ENCODE measurements at regions not wholly inside any gene's neighbourhood (a gene's known extent, or its start where the extent isn't known, plus 50 kb on each side); places are given as distances from the start of the nearest gene placed in this dataset.

DNA sequence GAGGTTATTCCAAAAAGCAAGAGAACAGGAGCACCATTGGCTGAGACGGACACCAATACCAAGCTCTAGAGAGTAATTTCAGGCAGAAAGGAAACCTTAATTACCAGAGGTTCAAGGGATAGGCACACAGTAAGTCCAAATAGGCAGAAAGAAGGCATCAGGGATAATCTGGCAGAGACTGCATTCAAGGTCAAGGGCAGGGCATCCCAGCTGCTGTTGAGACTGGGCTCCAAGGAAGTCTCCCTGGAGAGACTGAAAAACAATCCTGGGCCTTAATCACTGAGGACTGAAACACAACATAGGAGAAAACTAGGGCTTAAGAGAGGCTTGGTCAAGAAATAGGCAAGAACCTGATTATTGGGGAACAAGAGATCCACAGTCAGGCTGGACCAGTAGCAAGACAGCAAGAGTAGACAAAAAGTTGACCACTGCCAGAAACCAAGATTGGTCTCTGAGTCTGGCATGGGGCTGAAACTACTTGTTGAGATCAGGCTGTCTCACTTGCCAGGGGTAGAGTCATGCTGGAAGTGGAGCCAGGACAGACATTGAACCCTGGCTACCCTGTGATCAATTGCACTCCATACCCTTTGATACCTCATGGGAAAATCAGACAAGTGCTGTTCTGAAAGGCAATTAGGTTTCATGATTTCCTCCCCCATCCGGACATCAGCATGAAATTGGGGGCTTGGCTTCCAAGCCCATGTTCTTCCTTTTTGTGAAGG lies 193.2 kb upstream of the TNP1 start:
- TF ChIP-seq ZFX (IDR thresholded peaks at IDR 0.05; ENCODE audit: borderline replicate concordance), result no peak
- no peak for TF ChIP-seq CTCF (IDR thresholded peaks at IDR 0.05)

DNA sequence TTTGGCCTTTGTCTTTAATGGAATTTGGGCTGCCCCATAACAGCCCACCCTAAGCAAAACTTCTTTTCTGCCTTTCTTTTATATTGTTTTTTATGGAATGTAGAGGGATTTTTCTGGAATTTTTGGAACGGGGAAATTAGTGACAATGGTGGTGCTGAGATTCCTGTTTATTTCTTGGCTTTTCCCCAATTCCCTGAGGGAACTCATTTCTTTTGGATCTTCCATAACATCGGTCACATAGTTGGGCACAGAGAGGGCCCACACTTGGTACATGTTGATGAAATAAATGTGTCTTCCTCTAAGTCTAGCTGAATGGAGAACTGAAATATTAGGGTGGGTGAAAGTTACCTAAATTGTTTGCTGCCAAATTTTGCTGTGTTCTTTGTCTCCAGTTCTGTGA lies 191.6 kb upstream of the TNP1 start:
- TF ChIP-seq ZFX (IDR thresholded peaks at IDR 0.05; ENCODE audit: borderline replicate concordance) (no peak), CTCF (IDR thresholded peaks at IDR 0.05) (no peak)
- H3K27ac ChIP-seq, result no peak overlapping the region

More for the DNA sequence above, 193.2 kb upstream of the TNP1 start:
- H3K27ac ChIP-seq, result no peak overlapping the region

DNA sequence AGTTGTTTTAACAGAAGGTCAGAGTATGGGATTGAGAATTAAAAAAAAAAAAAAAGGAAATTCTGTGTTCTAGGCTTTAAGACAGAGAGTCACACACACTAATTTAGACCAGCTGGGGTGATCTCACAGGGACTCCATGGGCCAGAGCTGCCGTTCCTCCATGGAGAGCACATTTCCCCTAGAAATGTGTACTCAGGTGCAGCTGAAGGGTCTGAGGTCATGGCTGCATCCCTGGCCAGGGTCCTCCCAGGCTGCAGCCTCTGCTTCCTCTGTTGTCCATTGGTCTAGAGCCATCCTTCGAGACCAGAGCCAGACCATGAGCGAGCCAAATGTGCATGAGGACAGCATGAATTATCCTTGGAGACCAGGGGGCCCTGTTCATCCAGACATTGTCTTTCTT lies 190.1 kb upstream of the TNP1 start:
- no peak for TF ChIP-seq ZFX (IDR thresholded peaks at IDR 0.05; ENCODE audit: borderline replicate concordance)
- no peak for TF ChIP-seq CTCF (IDR thresholded peaks at IDR 0.05)
- H3K27ac ChIP-seq, result no peak overlapping the region

GRCh38 chr2:217049422-217049821 lies 189.6 kb upstream of the TNP1 start:
- TF ChIP-seq CTCF (IDR thresholded peaks at IDR 0.05), result no peak
- no peak for TF ChIP-seq ZFX (IDR thresholded peaks at IDR 0.05; ENCODE audit: borderline replicate concordance)
- H3K27ac ChIP-seq, result no peak overlapping the region

GRCh38 chr2:217048730-217049129 lies 188.9 kb upstream of the TNP1 start:
- TF ChIP-seq CTCF (IDR thresholded peaks at IDR 0.05) (no peak), ZFX (IDR thresholded peaks at IDR 0.05; ENCODE audit: borderline replicate concordance) (no peak)

GRCh38 chr2:217047631-217048030 lies 187.8 kb upstream of the TNP1 start:
- no peak overlapping the region for H3K27ac ChIP-seq
- TF ChIP-seq CTCF (IDR thresholded peaks at IDR 0.05) (no peak), ZFX (IDR thresholded peaks at IDR 0.05; ENCODE audit: borderline replicate concordance) (no peak)

More at GRCh38 chr2:217048730-217049129, 188.9 kb upstream of the TNP1 start:
- H3K27ac ChIP-seq, result no peak overlapping the region

GRCh38 chr2:217047209-217047608 lies 187.3 kb upstream of the TNP1 start:
- TF ChIP-seq ZFX (IDR thresholded peaks at IDR 0.05; ENCODE audit: borderline replicate concordance) (no peak), CTCF (IDR thresholded peaks at IDR 0.05) (no peak)
- no peak overlapping the region for H3K27ac ChIP-seq
